Liver (tissue), 3 donors: ENCODE measurements at regions not wholly inside any gene's neighbourhood (a gene's known extent, or its start where the extent isn't known, plus 50 kb on each side); places are given as distances from the start of the nearest gene placed in this dataset.

Source experiments
- EGR1 ChIP-seq, 2 donors: IDR thresholded peaks; 2 replicates each; pipeline ENCODE4 v1.6.1; 2016 to 2018; ENCODE audit warnings: antibody characterized with exemption in 2 of 2, low read depth in 2 of 2
- FOXA1 ChIP-seq: IDR thresholded peaks from 2 replicates; pipeline ENCODE4 v1.6.1; 2016; ENCODE audit warnings: antibody characterized with exemption
- HNF4A ChIP-seq, 2 donors: conservative IDR thresholded peaks; 2 replicates each; pipeline ENCODE4 v1.6.1; 2016; ENCODE audit warnings: antibody characterized with exemption in 2 of 2, mild to moderate bottlenecking in 2 of 2
- JUND ChIP-seq, 2 donors: IDR thresholded peaks; 2 replicates each; pipeline ENCODE4 v1.6.1; 2016; ENCODE audit warnings: antibody characterized with exemption in 2 of 2
- RAD21 ChIP-seq, 2 donors: IDR thresholded peaks; 2 replicates each; pipeline ENCODE4 v1.6.1; 2016; ENCODE audit warnings: antibody characterized with exemption in 2 of 2, mild to moderate bottlenecking in 2 of 2
- RXRA ChIP-seq, 2 donors: IDR thresholded peaks; 2 replicates each; pipeline ENCODE4 v1.6.1; 2017 to 2018; ENCODE audit warnings: antibody characterized with exemption in 2 of 2, mild to moderate bottlenecking in 1 of 2
- SP1 ChIP-seq: IDR thresholded peaks from 2 replicates; pipeline ENCODE4 v1.6.1; 2018; ENCODE audit warnings: antibody characterized with exemption, mild to moderate bottlenecking
- TAF1 ChIP-seq: conservative IDR thresholded peaks from 2 replicates; pipeline ENCODE4 v1.6.1; 2016; ENCODE audit warnings: antibody characterized with exemption, mild to moderate bottlenecking
- TF ChIP-seq, protein P1 (sequence below): IDR thresholded peaks from 2 replicates; pipeline ENCODE4 v1.6.1; 2016; ENCODE audit warnings: antibody characterized with exemption, mild to moderate bottlenecking
- TF ChIP-seq, protein P2 (sequence below): fragments of 150-350 bp; IDR thresholded peaks from 2 replicates; pipeline ENCODE4 v1.5.1; 2017; ENCODE audit warnings: improper control_type of control experiment, low read depth, low read length; ENCODE audit not compliant: missing input control
- TF ChIP-seq, protein P3 (sequence below): IDR thresholded peaks from 2 replicates; pipeline ENCODE4 v1.6.1; 2016; ENCODE audit warnings: antibody characterized with exemption
- TF ChIP-seq, protein P4 (sequence below): IDR thresholded peaks from 2 replicates; pipeline ENCODE4 v1.6.1; 2016; ENCODE audit warnings: antibody characterized with exemption
- donor health status: healthy.
- donor health status: healthy.

DNA sequence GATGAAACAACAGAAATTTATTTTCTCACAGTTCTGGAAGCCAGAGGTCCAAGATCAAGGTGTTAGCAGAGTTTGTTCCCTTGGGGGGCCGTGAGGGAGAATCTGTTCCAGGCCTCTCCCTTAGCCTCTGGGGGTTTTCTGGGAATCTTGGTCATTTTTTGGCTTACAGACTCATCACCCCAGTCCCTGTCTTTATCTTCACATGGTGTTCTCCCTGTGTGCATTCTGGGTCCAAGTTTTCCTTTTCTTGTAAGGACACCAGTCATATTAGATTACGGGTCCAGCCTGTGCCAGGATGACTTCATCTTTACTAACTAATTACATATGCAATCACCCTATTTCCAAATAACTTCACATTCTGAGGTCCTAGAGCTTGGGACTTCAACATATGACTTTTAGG, 292.5 kb upstream of the TRIB2 start:
- TF ChIP-seq, protein P1, sequence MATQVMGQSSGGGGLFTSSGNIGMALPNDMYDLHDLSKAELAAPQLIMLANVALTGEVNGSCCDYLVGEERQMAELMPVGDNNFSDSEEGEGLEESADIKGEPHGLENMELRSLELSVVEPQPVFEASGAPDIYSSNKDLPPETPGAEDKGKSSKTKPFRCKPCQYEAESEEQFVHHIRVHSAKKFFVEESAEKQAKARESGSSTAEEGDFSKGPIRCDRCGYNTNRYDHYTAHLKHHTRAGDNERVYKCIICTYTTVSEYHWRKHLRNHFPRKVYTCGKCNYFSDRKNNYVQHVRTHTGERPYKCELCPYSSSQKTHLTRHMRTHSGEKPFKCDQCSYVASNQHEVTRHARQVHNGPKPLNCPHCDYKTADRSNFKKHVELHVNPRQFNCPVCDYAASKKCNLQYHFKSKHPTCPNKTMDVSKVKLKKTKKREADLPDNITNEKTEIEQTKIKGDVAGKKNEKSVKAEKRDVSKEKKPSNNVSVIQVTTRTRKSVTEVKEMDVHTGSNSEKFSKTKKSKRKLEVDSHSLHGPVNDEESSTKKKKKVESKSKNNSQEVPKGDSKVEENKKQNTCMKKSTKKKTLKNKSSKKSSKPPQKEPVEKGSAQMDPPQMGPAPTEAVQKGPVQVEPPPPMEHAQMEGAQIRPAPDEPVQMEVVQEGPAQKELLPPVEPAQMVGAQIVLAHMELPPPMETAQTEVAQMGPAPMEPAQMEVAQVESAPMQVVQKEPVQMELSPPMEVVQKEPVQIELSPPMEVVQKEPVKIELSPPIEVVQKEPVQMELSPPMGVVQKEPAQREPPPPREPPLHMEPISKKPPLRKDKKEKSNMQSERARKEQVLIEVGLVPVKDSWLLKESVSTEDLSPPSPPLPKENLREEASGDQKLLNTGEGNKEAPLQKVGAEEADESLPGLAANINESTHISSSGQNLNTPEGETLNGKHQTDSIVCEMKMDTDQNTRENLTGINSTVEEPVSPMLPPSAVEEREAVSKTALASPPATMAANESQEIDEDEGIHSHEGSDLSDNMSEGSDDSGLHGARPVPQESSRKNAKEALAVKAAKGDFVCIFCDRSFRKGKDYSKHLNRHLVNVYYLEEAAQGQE, result no peak
- TF ChIP-seq, protein P2, sequence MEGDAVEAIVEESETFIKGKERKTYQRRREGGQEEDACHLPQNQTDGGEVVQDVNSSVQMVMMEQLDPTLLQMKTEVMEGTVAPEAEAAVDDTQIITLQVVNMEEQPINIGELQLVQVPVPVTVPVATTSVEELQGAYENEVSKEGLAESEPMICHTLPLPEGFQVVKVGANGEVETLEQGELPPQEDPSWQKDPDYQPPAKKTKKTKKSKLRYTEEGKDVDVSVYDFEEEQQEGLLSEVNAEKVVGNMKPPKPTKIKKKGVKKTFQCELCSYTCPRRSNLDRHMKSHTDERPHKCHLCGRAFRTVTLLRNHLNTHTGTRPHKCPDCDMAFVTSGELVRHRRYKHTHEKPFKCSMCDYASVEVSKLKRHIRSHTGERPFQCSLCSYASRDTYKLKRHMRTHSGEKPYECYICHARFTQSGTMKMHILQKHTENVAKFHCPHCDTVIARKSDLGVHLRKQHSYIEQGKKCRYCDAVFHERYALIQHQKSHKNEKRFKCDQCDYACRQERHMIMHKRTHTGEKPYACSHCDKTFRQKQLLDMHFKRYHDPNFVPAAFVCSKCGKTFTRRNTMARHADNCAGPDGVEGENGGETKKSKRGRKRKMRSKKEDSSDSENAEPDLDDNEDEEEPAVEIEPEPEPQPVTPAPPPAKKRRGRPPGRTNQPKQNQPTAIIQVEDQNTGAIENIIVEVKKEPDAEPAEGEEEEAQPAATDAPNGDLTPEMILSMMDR, result no peak
- TF ChIP-seq RAD21 (IDR thresholded peaks at IDR 0.05) (no peak), TAF1 (no peak), FOXA1 (no peak), HNF4A (conservative IDR thresholded peaks at IDR 0.05) (no peak), SP1 (no peak), RXRA (IDR thresholded peaks at IDR 0.05) (no peak), EGR1 (IDR thresholded peaks at IDR 0.05; ENCODE audit: low read depth in 2 of 2) (no peak), JUND (IDR thresholded peaks at IDR 0.05) (no peak)
- TF ChIP-seq, protein P3, sequence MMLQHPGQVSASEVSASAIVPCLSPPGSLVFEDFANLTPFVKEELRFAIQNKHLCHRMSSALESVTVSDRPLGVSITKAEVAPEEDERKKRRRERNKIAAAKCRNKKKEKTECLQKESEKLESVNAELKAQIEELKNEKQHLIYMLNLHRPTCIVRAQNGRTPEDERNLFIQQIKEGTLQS, result no peak
- TF ChIP-seq, protein P4, sequence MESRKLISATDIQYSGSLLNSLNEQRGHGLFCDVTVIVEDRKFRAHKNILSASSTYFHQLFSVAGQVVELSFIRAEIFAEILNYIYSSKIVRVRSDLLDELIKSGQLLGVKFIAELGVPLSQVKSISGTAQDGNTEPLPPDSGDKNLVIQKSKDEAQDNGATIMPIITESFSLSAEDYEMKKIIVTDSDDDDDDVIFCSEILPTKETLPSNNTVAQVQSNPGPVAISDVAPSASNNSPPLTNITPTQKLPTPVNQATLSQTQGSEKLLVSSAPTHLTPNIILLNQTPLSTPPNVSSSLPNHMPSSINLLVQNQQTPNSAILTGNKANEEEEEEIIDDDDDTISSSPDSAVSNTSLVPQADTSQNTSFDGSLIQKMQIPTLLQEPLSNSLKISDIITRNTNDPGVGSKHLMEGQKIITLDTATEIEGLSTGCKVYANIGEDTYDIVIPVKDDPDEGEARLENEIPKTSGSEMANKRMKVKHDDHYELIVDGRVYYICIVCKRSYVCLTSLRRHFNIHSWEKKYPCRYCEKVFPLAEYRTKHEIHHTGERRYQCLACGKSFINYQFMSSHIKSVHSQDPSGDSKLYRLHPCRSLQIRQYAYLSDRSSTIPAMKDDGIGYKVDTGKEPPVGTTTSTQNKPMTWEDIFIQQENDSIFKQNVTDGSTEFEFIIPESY, result no peak
